GM10266 (cell line): ENCODE measurements at regions not wholly inside any gene's neighbourhood (a gene's known extent, or its start where the extent isn't known, plus 50 kb on each side); places are given as distances from the start of the nearest gene placed in this dataset.
"Not testable (repeated sequence)": the region's sequence is repeated elsewhere in the genome, so short reads cannot be mapped to it uniquely, and the experiment has no call there.

Source experiments
- DNase-seq: peaks from one replicate; pipeline ENCODE4 v3.0.0; 2012; ENCODE audit errors: extremely low spot score
- CTCF ChIP-seq: IDR thresholded peaks from 2 replicates; pipeline ENCODE4 v1.5.1; 2012; ENCODE audit warnings: mild to moderate bottlenecking, low read depth; ENCODE audit not compliant: control insufficient read depth, insufficient read depth; ENCODE audit errors: missing control alignments

- TF ChIP-seq CTCF, result no peak
- no peak for DNase-seq
Measured at GRCh38 chr2:83229443-83229842, 1229.6 kb downstream of the SUCLG1 start.

GRCh38 chr2:83224591-83225200 is 1234.4 kb downstream of the SUCLG1 start:
- DNase-seq, result no peak
- no peak for TF ChIP-seq CTCF

- TF ChIP-seq CTCF, result no peak
- no peak for DNase-seq
Measured at GRCh38 chr2:83221258-83221657, 1237.8 kb downstream of the SUCLG1 start.

- no peak for DNase-seq
- no peak for TF ChIP-seq CTCF
Measured at GRCh38 chr2:83217854-83218253, 1241.2 kb downstream of the SUCLG1 start.

GRCh38 chr2:83196225-83196624 is 1262.9 kb downstream of the SUCLG1 start:
- peak; percentile 35 for TF ChIP-seq CTCF
- DNase-seq, result no peak

- no peak for DNase-seq
- TF ChIP-seq CTCF, result no peak
Measured at GRCh38 chr2:83191316-83191715, 1267.8 kb downstream of the SUCLG1 start.

GRCh38 chr2:83186105-83186760 is 1272.8 kb downstream of the SUCLG1 start:
- DNase-seq, result no peak
- TF ChIP-seq CTCF, result no peak

- not testable (repeated sequence) for DNase-seq
Measured at GRCh38 chr2:83180862-83181530, 1278.1 kb downstream of the SUCLG1 start.
